ENCODE measurements at regions not wholly inside any gene's neighbourhood (a gene's known extent, or its start where the extent isn't known, plus 50 kb on each side); places are given as distances from the start of the nearest gene placed in this dataset.

- DNase-seq (ENCODE audit: low read depth, low spot score) = no peak
Measured at GRCh38 chr2:144572977-144573376, 53.1 kb upstream of the ZEB2 start.

DNA sequence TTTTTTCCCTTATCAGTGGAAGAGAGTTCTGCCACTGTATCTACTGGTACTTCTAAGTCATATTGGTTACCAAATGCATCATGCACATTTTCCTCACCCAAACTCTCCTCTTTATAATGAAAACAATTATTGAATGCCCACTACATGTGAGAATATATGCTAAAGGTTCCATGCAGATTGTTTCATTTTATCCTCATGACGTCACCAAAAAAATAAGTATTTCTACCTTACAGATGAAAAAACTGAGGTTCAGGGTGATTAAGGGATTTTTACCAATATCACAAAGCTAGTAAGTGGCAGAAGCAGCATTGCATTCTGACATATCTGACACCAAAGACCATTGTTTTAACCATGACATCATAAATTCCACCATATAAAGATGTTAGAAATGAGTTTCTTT, 51.9 kb upstream of the ZEB2 start:
- no peak for DNase-seq (ENCODE audit: low read depth, low spot score)

DNA sequence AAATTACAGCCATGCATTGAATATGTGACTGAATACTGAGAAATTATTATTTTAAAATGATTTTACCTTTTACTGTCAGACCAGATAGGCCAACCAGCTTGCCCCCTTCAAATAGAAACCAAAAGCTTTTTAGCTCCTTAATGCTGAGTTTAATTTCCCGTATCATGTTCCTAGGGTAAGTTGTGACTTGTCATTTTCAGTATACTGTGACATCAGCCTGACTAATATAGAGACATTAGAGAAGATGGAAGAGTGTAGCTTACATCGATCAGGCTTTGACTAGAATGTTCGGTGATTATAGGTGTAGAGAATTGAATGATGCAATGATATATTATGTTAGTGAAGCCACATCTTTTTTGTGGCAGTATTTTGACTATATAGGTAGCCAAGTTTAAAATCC, 50.6 kb upstream of the ZEB2 start:
- no peak for DNase-seq (ENCODE audit: low read depth, low spot score)

Data from astrocyte of the hippocampus (primary cell).